Activated CD4-positive, alpha-beta T cell treated with anti-CD3 and anti-CD28 coated beads for 1 hour (primary cell): ENCODE measurements at regions not wholly inside any gene's neighbourhood (a gene's known extent, or its start where the extent isn't known, plus 50 kb on each side); places are given as distances from the start of the nearest gene placed in this dataset.
"Not testable (repeated sequence)": the region's sequence is repeated elsewhere in the genome, so short reads cannot be mapped to it uniquely, and the experiment has no call there.

ENCODE experiments used
- DNase-seq: peaks from one replicate; pipeline ENCODE4 v3.0.0-alpha.2; 2020

DNA sequence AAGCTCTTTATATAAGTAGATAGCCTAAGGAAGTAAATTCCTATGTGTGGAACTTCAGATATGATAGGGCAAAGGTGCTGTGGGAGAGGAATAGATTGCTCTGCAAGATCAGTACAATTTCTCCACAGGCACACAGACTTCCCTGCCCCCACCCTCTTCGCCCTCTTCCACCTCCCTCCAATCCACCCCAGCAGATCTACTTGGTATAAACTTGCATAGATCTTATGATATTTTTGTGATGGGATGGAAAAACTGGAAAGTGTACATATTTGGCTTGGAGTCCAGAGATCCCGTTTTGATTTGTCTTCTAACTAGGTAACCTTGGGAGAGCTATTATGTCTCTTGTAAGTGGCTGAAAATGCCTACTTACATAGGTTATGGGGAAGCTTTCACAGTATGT is 586.3 kb upstream of the USP24 start:
- no peak for DNase-seq

GRCh38 chr1:55800503-55800902 is 585.3 kb upstream of the USP24 start:
- DNase-seq, result no peak

DNA sequence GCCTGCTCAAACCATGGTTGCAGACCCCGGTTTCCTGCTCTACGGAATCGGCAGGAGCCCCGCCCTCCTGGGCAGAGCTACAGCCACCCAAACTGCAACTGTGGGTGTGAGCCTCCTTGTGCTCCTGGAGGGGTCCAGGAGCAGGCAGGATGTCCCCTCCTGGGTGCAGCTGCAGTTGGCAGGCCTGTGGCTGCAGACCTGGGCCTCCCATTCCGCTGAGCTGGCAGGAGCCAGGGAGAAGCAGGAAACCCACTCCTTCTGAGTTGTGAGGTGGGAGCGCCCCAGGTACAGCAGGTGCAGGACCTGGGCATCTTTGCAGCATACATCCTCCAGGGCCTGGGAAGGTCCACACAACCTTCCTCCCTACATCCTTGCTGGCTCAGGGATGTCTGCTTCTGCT is 578.7 kb upstream of the USP24 start:
- DNase-seq, result no peak

DNA sequence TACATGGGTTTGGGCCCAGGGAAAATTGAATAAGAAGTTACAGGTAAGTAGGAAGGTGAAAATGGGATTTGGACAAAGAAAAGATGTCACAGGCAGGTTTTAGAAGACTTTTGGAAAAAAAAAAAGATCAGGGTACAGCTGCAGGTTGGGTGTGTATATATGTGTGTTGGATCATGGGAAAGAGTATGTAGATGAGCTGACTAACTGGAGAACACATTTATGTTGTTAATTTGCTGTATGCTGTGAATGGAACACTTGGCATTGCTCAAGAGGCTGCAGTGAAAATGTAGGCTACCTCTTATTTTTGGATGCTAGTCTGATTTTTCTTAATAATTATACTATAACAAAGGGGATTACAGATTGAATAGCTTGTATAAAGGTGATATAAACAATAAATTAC is 577.7 kb upstream of the USP24 start:
- no peak for DNase-seq

DNA sequence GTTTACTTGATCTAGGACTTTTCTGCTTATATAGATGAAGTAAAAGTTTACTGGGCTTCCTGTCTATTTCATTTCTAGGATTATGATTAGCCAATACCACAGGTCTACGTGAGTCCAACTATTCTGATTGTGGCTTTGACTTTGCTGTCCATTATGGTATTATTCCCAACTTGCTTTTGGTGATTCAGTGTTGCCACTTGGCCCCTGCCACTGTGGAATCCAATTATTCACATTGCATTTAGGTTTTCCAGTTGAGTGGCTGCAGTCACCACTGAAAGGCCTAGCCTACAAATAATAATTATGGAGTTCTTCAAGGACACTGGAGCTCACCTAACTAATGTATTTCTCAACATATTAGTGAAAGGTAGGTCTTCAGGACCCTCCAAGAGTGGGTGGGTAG is 574.3 kb upstream of the USP24 start:
- no peak for DNase-seq

DNA sequence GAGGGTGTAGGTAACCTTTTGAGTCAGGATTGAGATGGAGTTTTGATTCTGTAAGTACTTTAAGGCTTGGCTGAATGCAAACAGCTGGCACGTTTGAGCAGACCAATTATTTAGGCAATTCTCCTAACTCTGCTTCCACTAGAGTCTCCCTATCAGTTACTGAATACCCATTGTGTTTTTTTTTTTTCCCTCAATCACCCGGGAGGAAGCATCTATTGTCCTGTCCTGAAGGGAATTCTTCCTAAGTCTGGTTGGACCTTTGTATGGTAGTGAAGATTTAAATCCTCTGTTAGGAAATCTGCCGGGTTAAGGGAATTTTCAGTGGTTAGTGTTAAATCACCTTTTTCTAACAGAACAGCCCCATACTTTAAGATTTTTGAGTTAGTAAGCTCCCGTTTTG is 571.2 kb upstream of the USP24 start:
- DNase-seq, result no peak

GRCh38 chr1:55784941-55785450 is 569.8 kb upstream of the USP24 start:
- DNase-seq, result not testable (repeated sequence)

DNA sequence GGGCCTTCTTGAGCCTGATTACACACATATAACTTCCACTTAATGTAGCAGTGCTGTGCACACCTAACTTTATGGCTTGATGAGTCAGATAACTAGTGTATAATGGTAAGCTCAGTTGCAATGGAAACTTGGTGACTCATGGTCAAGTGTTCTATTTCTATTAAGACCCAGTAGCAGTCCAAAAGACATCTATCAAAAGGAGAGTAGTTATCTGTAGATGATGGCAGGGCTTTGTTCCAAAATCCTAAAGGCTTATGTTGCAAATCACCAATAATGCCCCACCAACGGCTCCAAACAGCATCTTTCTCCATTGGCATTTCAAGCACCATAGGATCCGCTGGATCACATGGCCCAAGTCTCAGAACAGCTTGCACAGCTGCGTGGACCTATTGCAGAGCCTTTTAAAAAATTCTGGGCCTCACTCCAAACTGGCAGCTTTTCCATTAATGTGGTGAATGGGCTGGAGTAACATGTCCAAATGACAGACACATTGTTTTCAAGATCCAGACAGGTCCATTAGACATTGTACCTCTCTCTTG is 566.8 kb upstream of the USP24 start:
- DNase-seq, result no peak

DNA sequence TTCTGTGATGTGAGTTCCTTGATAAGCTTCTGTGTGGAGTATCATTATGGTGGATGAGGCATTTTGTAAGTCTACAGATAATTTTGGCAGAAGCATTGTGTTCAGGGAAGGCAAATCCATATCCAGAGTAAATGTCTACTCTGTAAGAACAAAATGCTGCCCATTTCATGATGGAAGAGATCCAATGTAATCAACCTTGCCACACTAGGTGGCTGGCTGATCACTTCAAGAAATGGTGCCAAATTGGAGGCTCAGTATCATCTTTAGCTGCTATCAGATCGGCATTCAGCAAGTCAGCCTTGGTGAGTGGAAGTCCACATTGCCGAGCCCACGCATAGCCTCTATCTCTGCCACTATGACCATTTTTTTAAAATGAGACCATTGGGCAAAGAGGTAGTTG is 565.8 kb upstream of the USP24 start:
- no peak for DNase-seq

- DNase-seq, result no peak
Measured at GRCh38 chr1:55777545-55777944, 562.4 kb upstream of the USP24 start.

- DNase-seq, result no peak
Measured at GRCh38 chr1:55775007-55775406, 559.8 kb upstream of the USP24 start.

DNA sequence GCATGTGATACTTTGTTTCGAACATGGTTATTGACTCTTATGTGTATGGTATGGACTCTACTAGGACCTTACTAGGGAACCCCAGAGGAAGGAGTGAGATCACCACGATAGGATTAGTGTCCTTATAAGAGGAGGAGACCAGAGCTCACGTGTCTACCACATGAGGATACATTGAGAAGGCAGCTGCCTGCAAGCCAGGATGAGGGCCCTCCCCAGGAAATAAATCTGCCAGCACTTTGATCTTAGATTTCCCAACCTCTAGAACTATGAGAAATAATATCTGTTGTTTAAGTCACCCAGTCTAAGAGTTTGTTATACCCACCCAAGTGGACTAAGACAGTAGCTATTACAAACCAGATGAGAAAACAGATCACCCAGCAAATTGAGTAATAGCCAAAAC is 559.3 kb upstream of the USP24 start:
- DNase-seq, result no peak

DNA sequence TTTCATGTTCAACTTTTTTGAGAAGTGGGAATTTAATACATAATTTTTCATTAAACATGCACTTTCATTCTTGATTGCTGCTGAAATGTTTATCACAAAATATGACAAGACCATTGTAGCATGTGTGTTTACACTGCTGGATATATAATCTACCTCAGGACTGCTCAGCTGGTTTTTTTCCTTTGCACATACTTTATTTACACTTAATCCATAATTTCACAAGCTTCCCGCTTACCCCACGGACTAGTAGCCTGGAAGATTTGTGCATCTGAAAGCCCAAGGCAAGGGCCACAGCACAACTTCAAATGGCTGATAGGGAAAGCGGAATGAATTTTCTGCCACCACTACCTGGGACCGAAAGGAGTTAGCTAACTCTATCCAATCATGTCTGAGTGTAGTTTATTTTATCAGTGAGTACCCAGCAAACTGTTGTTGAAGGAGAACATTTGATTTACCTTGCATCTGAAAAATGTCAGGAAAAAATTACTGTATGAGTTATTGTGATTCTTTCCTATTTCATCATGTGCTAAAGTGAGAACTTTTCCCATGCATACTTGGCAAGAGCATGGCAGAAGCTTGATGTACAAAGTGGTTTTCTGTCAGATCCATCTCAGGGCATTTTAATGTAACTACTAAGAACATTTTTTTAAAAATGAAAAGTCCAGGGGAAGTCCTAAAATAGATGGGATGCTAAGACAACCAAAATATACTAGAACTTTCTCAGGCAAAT is 558.2 kb upstream of the USP24 start:
- DNase-seq, result no peak

DNA sequence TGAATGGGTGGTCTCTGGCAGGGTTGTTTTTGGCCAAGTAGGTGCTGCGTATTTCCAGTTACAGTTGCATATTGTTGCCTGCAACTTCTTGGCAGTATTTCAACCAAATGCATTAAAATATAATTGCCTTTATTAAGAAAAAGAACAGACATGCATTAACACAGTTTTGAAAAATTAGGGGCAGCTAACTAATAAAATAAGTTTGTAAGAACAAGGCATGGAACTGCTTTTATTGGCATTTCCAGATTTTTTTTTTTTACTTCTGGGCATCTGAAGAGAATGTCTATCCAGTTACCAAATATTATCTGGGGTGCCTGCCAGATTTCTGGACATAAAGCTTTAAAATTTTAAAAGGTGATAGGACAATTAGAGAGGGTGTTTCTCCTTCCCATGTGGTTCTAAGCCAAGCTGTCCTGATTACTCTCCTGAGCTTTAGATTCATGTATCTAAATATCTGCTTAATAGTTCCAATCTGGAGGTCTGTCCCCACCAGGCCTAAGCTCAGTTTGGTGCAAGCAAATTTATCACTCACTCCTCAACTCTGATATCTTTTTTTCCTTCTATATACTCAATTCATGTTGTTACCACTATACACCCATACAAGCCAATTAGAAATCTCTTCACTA is 553.3 kb upstream of the USP24 start:
- DNase-seq, result no peak

DNA sequence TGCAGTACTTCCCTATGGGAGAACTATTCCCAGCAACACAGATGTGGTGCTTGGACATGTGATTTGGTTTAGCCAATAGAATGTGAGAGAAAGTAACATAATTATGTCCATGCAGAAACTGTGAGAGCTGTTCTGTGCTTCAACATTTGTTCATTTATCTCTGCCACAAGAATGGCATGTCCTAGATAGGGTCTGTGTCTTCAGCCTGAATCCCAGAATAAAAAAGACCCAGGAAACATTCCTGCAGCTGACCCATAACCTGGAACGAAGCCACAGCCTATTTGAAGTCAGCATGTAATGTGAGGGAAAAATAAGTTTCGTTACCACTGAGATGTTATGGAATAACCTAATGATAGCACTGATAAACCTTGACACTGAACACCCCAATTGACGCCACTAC is 552.0 kb upstream of the USP24 start:
- DNase-seq, result no peak

GRCh38 chr1:55765505-55765904 is 550.3 kb upstream of the USP24 start:
- not testable (repeated sequence) for DNase-seq

GRCh38 chr1:55751776-55752175 is 536.6 kb upstream of the USP24 start:
- no peak for DNase-seq

DNA sequence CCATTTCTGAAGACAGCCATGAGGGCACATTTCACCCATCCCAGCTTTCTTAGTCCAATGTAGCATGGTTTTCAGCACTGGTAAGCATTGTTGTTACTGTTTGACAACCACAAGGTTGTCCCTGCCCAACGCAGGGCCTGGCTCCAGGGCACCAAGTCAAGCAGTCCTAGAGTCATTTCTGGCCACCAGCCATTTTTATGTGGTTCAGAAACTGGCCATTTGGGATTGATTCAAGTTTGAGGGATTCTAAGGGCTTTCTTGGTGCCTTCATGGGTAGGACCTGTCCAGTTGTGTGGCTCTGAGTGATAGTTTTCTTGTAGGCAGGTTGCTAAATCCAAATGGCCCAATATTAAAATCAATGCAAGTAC is 535.4 kb upstream of the USP24 start:
- no peak for DNase-seq

- no peak for DNase-seq
Measured at GRCh38 chr1:55749975-55750627, 534.9 kb upstream of the USP24 start.

DNA sequence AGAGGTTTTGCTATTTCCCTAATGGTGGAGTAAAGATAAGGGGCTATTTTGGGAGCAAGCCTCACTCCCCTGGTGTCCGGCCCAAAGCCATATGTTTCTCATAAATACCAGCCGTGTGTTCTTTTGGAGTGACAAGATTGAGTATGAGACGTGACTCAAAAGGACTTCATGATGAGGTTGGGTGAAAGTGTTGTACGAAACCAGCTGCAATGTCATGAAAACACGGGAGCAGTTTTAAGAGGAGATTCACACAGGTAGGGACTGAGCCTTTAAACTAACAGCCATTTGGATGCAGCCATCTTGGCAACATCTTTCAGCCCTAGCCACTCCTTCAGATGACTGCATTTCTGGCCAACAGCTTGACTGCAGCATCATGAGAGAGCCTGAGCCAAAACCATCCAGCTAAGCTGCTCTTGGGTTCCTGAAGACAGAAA is 532.3 kb upstream of the USP24 start:
- no peak for DNase-seq

DNA sequence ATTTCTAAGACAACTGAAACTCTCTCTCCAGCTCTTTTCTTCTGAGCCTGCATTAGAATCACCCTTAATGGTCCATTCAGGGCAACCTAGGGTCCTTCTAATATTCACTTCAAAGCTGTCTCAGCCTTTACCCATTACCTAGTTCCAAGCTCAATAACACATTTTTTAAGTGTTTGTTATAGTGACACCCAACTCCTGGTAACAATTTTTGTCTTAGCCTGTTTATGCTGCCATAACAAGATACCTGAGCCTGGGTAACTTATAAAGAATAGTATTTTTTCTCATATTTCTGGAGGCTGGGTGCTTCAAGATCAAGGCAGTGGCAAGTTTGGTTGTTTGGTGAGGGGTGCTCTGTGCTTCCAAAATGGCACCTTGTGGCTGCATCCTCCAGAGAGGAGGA is 531.5 kb upstream of the USP24 start:
- DNase-seq, result no peak

- no peak for DNase-seq
Measured at GRCh38 chr1:55741516-55741915, 526.4 kb upstream of the USP24 start.

- DNase-seq, result no peak
Measured at GRCh38 chr1:55735106-55735505, 519.9 kb upstream of the USP24 start.

GRCh38 chr1:55726994-55727393 is 511.8 kb upstream of the USP24 start:
- no peak for DNase-seq
